GM10266 (cell line): ENCODE measurements at regions not wholly inside any gene's neighbourhood (a gene's known extent, or its start where the extent isn't known, plus 50 kb on each side); places are given as distances from the start of the nearest gene placed in this dataset.

Source experiments
- DNase-seq: peaks from one replicate; pipeline ENCODE4 v3.0.0; 2012; ENCODE audit errors: extremely low spot score
- TF ChIP-seq, protein P1 (sequence below): IDR thresholded peaks from 2 replicates; pipeline ENCODE4 v1.5.1; 2012; ENCODE audit warnings: mild to moderate bottlenecking, low read depth; ENCODE audit not compliant: control insufficient read depth, insufficient read depth; ENCODE audit errors: missing control alignments

DNA sequence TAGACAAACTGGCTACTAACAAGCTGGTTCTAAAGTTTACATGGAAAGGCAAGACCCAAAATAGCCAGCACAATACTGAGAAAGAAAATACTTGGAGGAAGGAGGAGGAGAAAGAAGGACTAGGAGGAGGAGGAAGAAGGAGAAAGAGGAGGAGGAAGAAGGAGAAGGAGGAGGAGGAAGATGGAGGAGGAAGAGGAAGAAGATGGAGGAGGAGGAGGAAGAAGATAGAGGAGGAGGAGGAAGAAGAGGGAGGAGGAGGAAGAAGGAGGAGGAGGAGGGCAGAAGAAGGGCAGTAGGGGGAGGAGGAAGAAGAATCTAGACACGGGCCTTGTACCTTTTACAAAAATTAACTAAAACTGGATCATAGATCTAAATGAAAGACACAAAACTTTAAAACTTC, 92.6 kb downstream of the METTL4 start:
- TF ChIP-seq, protein P1, sequence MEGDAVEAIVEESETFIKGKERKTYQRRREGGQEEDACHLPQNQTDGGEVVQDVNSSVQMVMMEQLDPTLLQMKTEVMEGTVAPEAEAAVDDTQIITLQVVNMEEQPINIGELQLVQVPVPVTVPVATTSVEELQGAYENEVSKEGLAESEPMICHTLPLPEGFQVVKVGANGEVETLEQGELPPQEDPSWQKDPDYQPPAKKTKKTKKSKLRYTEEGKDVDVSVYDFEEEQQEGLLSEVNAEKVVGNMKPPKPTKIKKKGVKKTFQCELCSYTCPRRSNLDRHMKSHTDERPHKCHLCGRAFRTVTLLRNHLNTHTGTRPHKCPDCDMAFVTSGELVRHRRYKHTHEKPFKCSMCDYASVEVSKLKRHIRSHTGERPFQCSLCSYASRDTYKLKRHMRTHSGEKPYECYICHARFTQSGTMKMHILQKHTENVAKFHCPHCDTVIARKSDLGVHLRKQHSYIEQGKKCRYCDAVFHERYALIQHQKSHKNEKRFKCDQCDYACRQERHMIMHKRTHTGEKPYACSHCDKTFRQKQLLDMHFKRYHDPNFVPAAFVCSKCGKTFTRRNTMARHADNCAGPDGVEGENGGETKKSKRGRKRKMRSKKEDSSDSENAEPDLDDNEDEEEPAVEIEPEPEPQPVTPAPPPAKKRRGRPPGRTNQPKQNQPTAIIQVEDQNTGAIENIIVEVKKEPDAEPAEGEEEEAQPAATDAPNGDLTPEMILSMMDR: no peak

DNA sequence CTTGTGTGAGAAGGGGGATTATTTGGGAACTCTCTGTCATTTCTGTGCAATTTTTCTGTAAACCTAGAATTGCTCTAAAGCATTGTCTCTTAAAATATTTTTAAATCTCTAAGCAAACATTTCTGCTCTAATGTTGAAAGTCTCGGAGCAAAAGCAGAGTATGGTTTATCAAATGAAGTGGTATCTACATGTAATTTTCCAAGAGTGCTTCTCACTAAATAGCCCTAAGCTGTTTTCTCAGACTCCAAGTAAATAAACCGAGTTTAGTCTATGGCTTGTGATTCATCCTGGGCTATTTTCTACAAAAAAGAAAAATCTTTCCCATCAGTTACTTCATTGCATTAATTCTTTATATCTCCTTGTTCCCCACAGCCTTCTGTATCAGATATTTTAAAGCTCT, 90.8 kb downstream of the METTL4 start:
- no peak for DNase-seq

More for the DNA sequence above, 92.6 kb downstream of the METTL4 start:
- DNase-seq: no peak

DNA sequence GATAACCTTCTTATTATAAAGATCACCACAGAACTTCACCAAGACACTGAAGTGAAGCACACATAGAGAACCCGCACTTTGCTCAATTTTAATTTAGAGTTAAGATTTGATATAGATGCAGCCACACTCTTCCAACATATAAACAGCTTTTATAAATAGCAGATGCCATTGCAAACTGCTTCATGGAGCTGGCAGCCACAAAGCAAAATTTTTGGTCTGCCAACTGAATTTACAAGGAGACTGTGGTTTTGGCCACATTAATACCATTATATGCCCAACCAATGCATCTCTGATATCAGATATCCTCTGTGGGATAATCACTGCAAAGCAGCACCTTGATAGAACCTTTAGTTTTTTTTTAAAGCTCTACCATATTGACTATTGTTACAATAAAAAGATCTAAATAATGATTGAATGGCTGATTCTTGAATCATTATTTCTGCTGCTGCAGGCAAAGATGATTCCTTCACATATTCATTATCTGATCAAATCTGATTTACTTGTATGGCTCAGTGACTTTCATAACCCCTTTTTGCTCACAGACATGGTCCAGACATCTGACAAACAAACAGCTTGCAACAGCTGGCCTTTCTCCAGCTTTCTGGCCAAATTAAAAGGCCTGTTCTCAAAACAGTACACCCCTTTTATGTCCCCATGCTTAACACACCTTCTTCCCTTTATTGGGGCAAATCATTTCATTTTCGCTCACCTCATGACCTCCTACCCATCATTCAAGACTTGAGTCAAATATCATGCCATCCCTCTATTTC, 88.4 kb downstream of the METTL4 start:
- TF ChIP-seq, protein P1: no peak
- no peak for DNase-seq

More for the DNA sequence above, 90.8 kb downstream of the METTL4 start:
- TF ChIP-seq, protein P1: no peak

DNA sequence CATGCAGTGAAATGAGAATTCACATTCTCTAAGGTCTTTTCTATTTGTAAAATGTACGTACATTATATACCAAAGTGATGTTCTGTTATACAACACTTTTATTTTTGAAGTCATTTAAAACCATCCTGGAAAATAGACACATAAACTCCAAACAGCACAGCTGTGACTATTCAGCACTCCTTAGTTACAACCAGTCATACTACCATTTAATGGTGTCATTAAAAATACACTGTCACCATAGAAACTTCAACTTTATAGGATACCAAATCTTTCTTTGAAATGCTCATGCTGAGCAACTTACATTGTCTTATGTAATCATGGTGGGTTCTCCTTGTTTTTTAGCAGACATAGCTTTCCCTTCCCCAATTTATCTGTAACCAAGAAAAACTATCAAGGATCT, 85.3 kb downstream of the METTL4 start:
- TF ChIP-seq, protein P1: no peak
- DNase-seq: no peak

DNA sequence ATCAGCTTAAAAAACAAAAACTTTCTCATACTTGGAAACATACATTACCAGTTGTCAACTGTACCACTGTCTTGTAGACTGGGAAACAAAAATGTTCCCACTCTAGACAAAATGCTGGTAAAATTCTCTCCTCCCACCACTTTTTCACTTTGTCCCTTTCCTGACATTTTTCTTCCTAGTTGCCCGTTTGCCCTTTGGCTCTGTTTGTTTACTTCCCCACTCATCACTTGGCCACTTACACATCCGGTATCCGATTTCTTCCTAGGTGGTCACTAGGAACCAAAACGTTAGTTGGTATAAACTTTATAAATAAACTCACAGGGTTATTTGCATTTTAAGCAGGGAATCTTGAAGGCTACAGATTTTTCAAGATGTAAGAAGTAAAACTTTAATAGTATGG, 84.9 kb downstream of the METTL4 start:
- TF ChIP-seq, protein P1: no peak
- DNase-seq: no peak
